HFF-Myc (cell line): ENCODE measurements at regions not wholly inside any gene's neighbourhood (a gene's known extent, or its start where the extent isn't known, plus 50 kb on each side); places are given as distances from the start of the nearest gene placed in this dataset.
"Not testable (repeated sequence)": the region's sequence is repeated elsewhere in the genome, so short reads cannot be mapped to it uniquely, and the experiment has no call there.

Experiments used
- DNase-seq: peaks from one replicate; pipeline ENCODE4 v3.0.0-alpha.2; 2011; ENCODE audit warnings: low read depth; ENCODE audit errors: extremely low read depth
- H3K4me3 ChIP-seq: replicated peaks from 2 replicates; pipeline ENCODE4 v1.5.1; 2011; ENCODE audit warnings: low read depth, mild to moderate bottlenecking, control low read depth, low read length
- TF ChIP-seq, protein P1 (sequence below): IDR thresholded peaks from 2 replicates; pipeline ENCODE4 v1.5.1; 2012; ENCODE audit warnings: mild to moderate bottlenecking, low read depth, low read length, control low read depth; ENCODE audit errors: missing control alignments

DNA sequence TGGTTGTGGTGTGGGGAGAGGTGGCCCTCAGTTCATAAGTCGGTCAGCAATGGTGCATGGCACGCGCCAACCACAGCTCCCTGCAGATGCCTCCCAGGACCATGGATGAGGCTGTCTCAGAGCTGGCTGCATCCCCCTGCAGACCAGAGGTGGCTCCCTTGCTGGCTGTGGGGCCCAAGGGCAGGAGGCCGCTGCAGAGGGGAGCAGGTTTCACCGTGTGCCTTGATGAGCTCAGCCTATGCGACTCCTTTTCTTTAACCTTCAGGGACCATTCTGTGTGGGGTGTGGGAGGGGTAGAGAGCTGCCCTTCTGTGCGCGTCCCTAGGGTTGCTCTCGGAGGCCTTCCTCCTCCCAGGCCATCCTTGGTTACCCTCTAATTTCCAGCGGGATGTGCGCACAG is 152.4 kb downstream of the ACTR3B start:
- TF ChIP-seq, protein P1, sequence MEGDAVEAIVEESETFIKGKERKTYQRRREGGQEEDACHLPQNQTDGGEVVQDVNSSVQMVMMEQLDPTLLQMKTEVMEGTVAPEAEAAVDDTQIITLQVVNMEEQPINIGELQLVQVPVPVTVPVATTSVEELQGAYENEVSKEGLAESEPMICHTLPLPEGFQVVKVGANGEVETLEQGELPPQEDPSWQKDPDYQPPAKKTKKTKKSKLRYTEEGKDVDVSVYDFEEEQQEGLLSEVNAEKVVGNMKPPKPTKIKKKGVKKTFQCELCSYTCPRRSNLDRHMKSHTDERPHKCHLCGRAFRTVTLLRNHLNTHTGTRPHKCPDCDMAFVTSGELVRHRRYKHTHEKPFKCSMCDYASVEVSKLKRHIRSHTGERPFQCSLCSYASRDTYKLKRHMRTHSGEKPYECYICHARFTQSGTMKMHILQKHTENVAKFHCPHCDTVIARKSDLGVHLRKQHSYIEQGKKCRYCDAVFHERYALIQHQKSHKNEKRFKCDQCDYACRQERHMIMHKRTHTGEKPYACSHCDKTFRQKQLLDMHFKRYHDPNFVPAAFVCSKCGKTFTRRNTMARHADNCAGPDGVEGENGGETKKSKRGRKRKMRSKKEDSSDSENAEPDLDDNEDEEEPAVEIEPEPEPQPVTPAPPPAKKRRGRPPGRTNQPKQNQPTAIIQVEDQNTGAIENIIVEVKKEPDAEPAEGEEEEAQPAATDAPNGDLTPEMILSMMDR = no peak
- H3K4me3 ChIP-seq = no peak overlapping the region
- no peak for DNase-seq

DNA sequence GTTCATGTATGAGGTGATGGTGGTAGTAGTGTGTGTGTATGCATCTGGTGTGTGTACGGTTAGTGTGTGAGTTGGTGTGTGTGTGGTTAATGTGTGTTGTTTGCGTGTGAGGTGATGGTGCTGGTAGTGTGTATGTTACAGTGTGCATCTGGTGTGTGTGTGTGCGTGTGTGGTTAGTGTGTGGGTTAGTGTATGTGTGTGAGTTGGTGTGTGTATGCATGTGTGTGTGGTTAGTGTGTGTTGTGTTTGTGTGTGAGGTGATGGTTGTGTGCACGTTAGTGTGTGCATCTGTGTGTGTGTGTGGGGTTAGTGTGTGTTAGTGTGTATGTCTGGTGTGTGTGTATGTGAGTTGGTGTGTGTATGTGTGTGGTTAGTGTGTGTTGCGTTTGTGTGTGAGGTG is 153.0 kb downstream of the ACTR3B start:
- TF ChIP-seq, protein P1 = no peak
- H3K4me3 ChIP-seq = no peak overlapping the region
- no peak for DNase-seq

DNA sequence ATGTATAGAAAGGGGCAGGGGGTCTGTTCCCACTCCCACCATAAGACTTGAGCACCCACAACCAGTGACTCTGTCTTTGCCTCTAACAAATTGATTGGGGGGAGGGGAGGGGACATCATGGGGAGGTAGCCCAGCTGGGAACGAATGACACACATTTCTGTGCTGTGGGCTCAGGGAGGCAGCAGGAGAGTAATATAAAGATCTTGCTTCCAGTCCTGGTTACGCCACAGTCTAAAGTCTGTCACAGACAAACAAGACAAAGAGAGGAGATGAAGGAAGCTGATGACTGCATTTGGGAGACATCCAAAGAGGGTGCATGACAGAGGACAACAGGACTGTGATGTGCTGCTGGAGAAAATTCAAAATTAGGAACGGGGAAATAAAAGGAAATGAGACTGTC is 153.9 kb downstream of the ACTR3B start:
- TF ChIP-seq, protein P1 = no peak
- H3K4me3 ChIP-seq = no peak overlapping the region
- DNase-seq = no peak

DNA sequence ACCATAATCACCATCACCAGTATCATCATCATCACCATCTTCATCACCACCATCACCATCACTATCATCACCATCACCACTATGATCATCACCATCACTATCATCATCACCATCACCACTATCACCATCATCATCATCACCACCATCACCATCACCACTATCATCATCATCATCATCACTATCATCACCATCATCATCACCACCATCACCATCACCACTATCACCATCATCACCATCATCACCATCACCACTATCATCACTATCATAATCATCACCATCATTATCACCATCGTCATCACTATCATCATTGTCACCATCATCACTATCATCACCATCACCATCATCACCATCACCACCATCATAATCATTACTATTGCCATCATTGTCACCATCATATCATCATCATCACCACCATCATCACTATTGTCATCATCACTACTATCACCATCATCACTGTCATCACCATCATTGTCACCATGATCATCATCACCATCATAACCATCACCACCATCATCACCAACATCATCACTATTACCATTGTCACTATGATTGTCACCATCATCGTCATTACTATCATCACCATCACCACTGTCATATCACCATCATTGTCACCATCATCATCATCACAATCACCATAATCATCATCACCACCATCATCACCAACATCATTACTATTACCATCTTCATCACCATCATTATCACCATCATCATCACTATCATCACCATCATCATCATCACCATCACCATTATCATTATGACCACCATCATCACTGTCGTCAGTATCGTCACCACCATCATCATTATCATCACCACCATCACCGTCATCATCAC is 154.7 kb downstream of the ACTR3B start:
- TF ChIP-seq, protein P1 = no peak
- H3K4me3 ChIP-seq = no peak overlapping the region
- no peak for DNase-seq

DNA sequence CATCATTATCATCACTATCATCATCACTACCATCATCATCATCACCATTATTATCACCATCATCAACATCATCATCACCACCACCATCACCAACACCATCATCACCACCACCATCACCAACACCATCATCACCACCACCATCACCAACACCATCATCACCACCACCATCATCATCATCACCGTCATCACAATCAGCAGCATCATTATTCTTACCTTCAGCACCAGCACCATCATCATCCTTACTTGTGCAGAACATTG is 155.2 kb downstream of the ACTR3B start:
- not testable (repeated sequence) for DNase-seq, H3K4me3 ChIP-seq

DNA sequence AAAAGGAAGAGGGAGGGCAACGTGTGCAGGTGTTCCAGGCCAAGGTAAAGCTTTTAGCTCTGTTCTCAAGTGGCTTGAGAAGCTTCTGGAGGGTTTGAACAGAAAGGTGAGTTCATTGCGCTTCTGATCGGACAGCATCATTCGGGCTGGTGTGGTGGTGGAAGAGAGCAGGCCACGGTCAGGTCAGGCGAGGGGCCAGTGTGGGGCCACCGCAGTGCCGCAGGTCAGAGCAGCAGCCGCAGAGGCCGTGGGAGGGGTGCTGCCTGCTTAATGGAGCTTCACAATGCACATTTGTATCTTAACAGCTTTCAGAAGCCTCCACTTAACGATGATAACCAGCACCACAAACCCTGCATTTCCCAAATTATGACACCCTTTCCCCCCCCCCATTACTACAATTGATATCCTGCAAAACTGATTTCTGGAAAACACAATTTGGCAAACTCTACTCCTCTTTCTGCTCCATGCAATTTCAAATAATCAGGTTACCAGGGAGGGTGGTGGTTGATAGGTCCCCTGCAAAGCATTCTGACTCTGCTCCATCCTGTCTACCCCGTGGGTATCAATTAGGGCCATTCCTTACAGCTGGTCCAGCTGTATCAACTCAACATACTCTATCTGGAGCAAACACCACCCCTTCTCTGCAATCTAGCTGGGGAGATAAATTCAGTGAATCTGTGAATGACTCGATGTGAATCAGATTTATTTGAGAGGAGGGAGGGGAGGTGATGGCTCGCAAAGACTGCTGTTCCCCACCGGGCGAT is 162.9 kb downstream of the ACTR3B start:
- no peak overlapping the region for H3K4me3 ChIP-seq
- no peak for DNase-seq
- TF ChIP-seq, protein P1 = no peak

DNA sequence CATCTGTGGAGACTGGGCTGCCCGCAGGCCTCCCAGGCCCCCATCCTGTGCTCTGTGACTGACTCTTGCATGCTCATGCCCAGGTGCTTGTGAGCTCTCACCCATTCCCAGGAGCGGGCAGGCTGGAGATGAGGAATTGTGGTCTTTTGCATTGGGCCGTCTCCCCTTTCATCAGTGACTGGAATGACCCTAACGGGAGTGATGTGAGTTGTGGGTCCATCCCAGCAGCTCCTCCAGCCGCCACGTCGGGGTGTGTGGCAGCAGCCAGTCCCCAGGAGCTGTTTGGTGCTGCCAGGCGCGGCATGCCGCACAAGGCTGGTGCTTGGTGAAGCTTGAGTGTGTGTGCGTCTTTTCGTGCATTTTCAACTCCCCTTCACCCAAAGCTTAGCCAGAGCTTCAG is 164.2 kb downstream of the ACTR3B start:
- DNase-seq = no peak
- no peak overlapping the region for H3K4me3 ChIP-seq
- TF ChIP-seq, protein P1 = no peak
